K562 (cell line): ENCODE measurements at regions not wholly inside any gene's neighbourhood (a gene's known extent, or its start where the extent isn't known, plus 50 kb on each side); places are given as distances from the start of the nearest gene placed in this dataset.

Experiments used
- ATAC-seq: fragments of 200-7000 bp; cut with Tn5 transposase; 3 replicates; pipeline ENCODE4 v1.9.1; 2020; ENCODE audit warnings: moderate library complexity
- BruUV-seq: library from RNA; stranded (reverse); fragments of 400-500 nt; replicated peaks from 2 replicates; lab custom pipeline; 2021; lab: Mats Ljungman, UMichigan
- CTCF ChIA-PET: fragments of 300-600 bp; formaldehyde crosslinking; extraction: SDS; loops from one replicate; lab custom pipeline; 2021; ENCODE audit warnings: low intra/inter-chr PET ratio; lab: Yijun Ruan, JAX
- POLR2A ChIA-PET: fragments of 300-600, 350-650 bp; sonication (Branson Sonifier 250); formaldehyde crosslinking; extraction: SDS; loops from one replicate; lab custom pipeline; 2021; ENCODE audit warnings: antibody characterized with exemption, inconsistent platforms; lab: Yijun Ruan, JAX
- DNase-seq, 4 experiments: peaks; one replicate each; pipeline versions ENCODE4 v3.0.0 to v3.0.0-alpha.2; 2011 to 2018; ENCODE audit warnings: low spot score in 3 of 4, mixed read lengths in 3 of 4; ENCODE audit errors: extremely low read depth in 1 of 4
- FAIRE-seq: peaks from 2 replicates; lab custom pipeline; 2011; peaks lifted over from hg19 to GRCh38; lab: Jason Lieb, UNC
- H2AFZ ChIP-seq: 2 replicates; pipeline ENCODE4 v1.6.0; 2011; ENCODE audit warnings: low read depth, low read length, control low read depth, inconsistent platforms
- H3K27ac ChIP-seq: fragments of 200-600 bp; 3 replicates; pipeline ENCODE4 v1.8.0; 2011; ENCODE audit warnings: low read depth, mild to moderate bottlenecking, control low read depth, inconsistent platforms, low read length, moderate library complexity, mixed read lengths; ENCODE audit errors: extremely low read depth
- H3K27me3 ChIP-seq, 2 experiments: fragments of 300-600 bp in 1 of 2; 2 replicates in 1 of 2; 3 replicates in 1 of 2; pipeline versions ENCODE4 v1.6.0 to v1.8.0; 2011; ENCODE audit warnings: inconsistent platforms in 2 of 2, low read length in 2 of 2, mild to moderate bottlenecking in 1 of 2, mixed read lengths in 1 of 2, moderate library complexity in 1 of 2; ENCODE audit not compliant: control insufficient read depth in 2 of 2, insufficient read depth in 2 of 2
- H3K36me3 ChIP-seq: fragments of 300-600 bp; 3 replicates; pipeline ENCODE4 v1.8.0; 2011; ENCODE audit warnings: mild to moderate bottlenecking, low read length, inconsistent platforms; ENCODE audit not compliant: control insufficient read depth, insufficient read depth
- H3K4me1 ChIP-seq, 2 experiments: fragments of 200-600 bp in 1 of 2; replicated peaks in 1 of 2; 2 replicates in 1 of 2; 3 replicates in 1 of 2; pipeline versions ENCODE4 v1.5.1 to v1.8.0; 2011; ENCODE audit warnings: inconsistent platforms in 2 of 2, low read length in 2 of 2, mild to moderate bottlenecking in 1 of 2, mixed read lengths in 1 of 2, moderate library complexity in 1 of 2; ENCODE audit not compliant: control insufficient read depth in 2 of 2, insufficient read depth in 2 of 2
- H3K4me2 ChIP-seq: 2 replicates; pipeline ENCODE4 v1.6.1; 2011; ENCODE audit warnings: low read length, control low read depth, inconsistent platforms, mixed read lengths; ENCODE audit not compliant: insufficient read depth
- H3K4me3 ChIP-seq: fragments of 200-600 bp; sonication (generic), shearing (Covaris generic); 2 replicates; pipeline ENCODE4 v1.5.1; 2016; ENCODE audit warnings: control low read depth, inconsistent platforms
- H3K79me2 ChIP-seq: fragments of 200-600 bp; 3 replicates; pipeline ENCODE4 v1.8.0; 2011; ENCODE audit warnings: low read length, inconsistent platforms; ENCODE audit not compliant: control insufficient read depth, insufficient read depth
- H3K9ac ChIP-seq, 2 experiments: 2 replicates each; pipeline versions ENCODE4 v1.6.0 to v1.6.1; 2011; ENCODE audit warnings: low read depth in 2 of 2, low read length in 2 of 2, control low read depth in 1 of 2, inconsistent platforms in 1 of 2, mild to moderate bottlenecking in 1 of 2, mixed read lengths in 1 of 2; ENCODE audit not compliant: insufficient read depth in 1 of 2
- H3K9me1 ChIP-seq: one replicate; pipeline ENCODE4 v1.6.0; 2011; ENCODE audit warnings: inconsistent platforms, mild to moderate bottlenecking, low read length, moderate library complexity; ENCODE audit not compliant: control insufficient read depth, insufficient read depth
- H3K9me3 ChIP-seq: replicated peaks from 2 replicates; pipeline ENCODE4 v1.5.1; 2011; ENCODE audit warnings: low read depth, low read length, inconsistent platforms; ENCODE audit not compliant: control insufficient read depth, insufficient read depth
- H4K20me1 ChIP-seq: replicated peaks from 2 replicates; pipeline ENCODE4 v1.6.1; 2011; ENCODE audit warnings: low read length, inconsistent platforms, mixed read lengths; ENCODE audit not compliant: control insufficient read depth, insufficient read depth
- ASH1L ChIP-seq: fragments of 450-650 bp; IDR thresholded peaks from 2 replicates; pipeline ENCODE4 v1.6.1; 2018; ENCODE audit warnings: borderline replicate concordance, mild to moderate bottlenecking, low read depth; ENCODE audit not compliant: partially characterized antibody
- ELF2 ChIP-seq: fragments of 250-450 bp; sonication (Bioruptor Pico); IDR thresholded peaks from 2 replicates; pipeline ENCODE4 v1.5.0; 2021; ENCODE audit warnings: mild to moderate bottlenecking
- HLTF ChIP-seq: fragments of 450-650 bp; IDR thresholded peaks from 2 replicates; pipeline ENCODE4 v1.6.1; 2016
- KDM1A ChIP-seq, 2 experiments: fragments of 450-650 bp; IDR thresholded peaks; 2 replicates each; pipeline ENCODE4 v1.6.1; 2016; ENCODE audit warnings: mild to moderate bottlenecking in 2 of 2
- MCM3 ChIP-seq: fragments of 450-650 bp; IDR thresholded peaks from 2 replicates; pipeline ENCODE4 v1.6.1; 2016
- MEF2A ChIP-seq: IDR thresholded peaks from 2 replicates; pipeline ENCODE4 v1.6.1; 2011; ENCODE audit warnings: low read depth, mild to moderate bottlenecking, low read length, moderate library complexity; ENCODE audit not compliant: control insufficient read depth
- NFIC ChIP-seq: fragments of 450-650 bp; IDR thresholded peaks from 2 replicates; pipeline ENCODE4 v1.6.1; 2017; ENCODE audit warnings: mild to moderate bottlenecking, inconsistent platforms
- RUNX1 ChIP-seq: sonication (generic); IDR thresholded peaks from 2 replicates; pipeline ENCODE4 v1.6.1; 2016; ENCODE audit warnings: antibody characterized with exemption, low read depth
- SAFB2 ChIP-seq: fragments of 200-400 bp; formaldehyde crosslinking; IDR thresholded peaks from 2 replicates; pipeline ENCODE4 v1.6.1; 2018; ENCODE audit warnings: borderline replicate concordance, low read length, low read depth, moderate library complexity; ENCODE audit not compliant: severe bottlenecking
- TAL1 ChIP-seq: fragments of 450-650 bp; IDR thresholded peaks from 2 replicates; pipeline ENCODE4 v1.6.1; 2016; ENCODE audit warnings: mild to moderate bottlenecking
- ZBTB17 ChIP-seq: fragments of 450-650 bp; formaldehyde crosslinking; IDR thresholded peaks from 2 replicates; pipeline ENCODE4 v1.4.0; 2020; ENCODE audit warnings: mild to moderate bottlenecking
- ZNF175 ChIP-seq: fragments of 200-800 bp; sonication (Bioruptor generic); IDR thresholded peaks from 2 replicates; pipeline ENCODE4 v1.6.1; 2016; ENCODE audit warnings: low read depth, mild to moderate bottlenecking, missing genetic modification characterization, missing compliant biosample characterization
- ZNF445 ChIP-seq: fragments of 250-450 bp; sonication (Bioruptor Pico); IDR thresholded peaks from 2 replicates; pipeline ENCODE4 v1.4.0; 2020; ENCODE audit warnings: low read depth, mild to moderate bottlenecking, moderate library complexity
- ZNF76 ChIP-seq: fragments of 250-450 bp; sonication (Bioruptor Pico); IDR thresholded peaks from 2 replicates; pipeline ENCODE4 v1.4.0; 2020; ENCODE audit warnings: mild to moderate bottlenecking, moderate library complexity, borderline replicate concordance
- ZNF785 ChIP-seq: fragments of 250-450 bp; sonication (Bioruptor Pico); IDR thresholded peaks from 2 replicates; pipeline ENCODE4 v1.4.0; 2020; ENCODE audit warnings: mild to moderate bottlenecking
- ZNF79 ChIP-seq: fragments of 250-450 bp; sonication (Bioruptor Pico); IDR thresholded peaks from 2 replicates; pipeline ENCODE4 v1.4.0; 2020; ENCODE audit warnings: low read depth, mild to moderate bottlenecking, moderate library complexity
- WGBS: fragments of 100-300 bp; shearing (Covaris generic); methylation state at CpG from one replicate; pipeline ENCODE4 v1.1.6; 2016; ENCODE audit warnings: low coverage, mixed read lengths; ENCODE audit not compliant: insufficient coverage; ENCODE audit errors: missing lambda C conversion rate; 5-methylcytosine and 5-hydroxymethylcytosine counted together
- in situ Hi-C: fragments of 300-500 bp; cut with MboI; formaldehyde crosslinking; loops from 4 replicates; pipeline ENCODE4 v1.15.0; 2018; ENCODE audit warnings: inconsistent platforms, mixed read lengths
- intact Hi-C: fragments of 100-400 bp; cut with micrococcal nuclease; formaldehyde crosslinking; loops from 2 replicates; pipeline ENCODE4 v1.14.2; 2022
- TF ChIP-seq, protein P1 (sequence below): fragments of 250-450 bp; sonication (Bioruptor Pico); IDR thresholded peaks from 2 replicates; pipeline ENCODE4 v1.5.0; 2021; ENCODE audit warnings: mild to moderate bottlenecking, borderline replicate concordance
- TF ChIP-seq, protein P2 (sequence below): IDR thresholded peaks from 2 replicates; pipeline ENCODE4 v1.6.1; 2016; ENCODE audit warnings: missing genetic modification characterization, missing compliant biosample characterization

DNA sequence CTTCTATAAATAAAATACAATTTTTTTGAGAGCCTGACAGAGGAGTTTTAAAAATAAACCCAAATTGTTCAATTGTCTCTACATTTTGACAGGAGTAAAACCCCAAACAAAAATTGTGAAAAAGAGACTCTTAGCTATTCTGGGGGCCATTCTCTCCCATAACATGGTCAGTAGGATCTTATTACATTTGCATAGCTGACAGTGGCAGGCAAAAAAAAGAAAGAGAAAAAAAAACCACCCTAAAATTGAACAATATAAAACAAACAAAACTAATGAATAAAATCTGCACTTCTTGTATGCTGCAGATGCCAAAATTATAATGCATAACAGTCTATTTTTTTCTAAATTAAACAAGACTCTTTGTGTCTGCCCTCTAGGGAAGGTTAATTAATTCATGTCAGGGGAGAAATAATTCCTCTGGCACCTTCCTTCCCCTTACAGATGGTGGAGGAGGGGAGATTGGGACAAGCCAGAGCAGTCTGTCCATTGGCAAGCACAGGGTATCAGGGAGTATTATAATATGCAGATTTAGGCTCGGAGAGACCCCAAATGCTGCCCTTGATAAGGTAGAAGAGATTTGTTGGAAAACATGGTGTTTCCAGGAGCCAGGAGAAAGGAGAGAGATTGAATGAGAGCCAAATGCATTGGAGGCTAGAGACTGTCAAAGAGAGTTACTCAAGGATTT lies 79.7 kb upstream of the CDH6 start:
- no TSS peak for BruUV-seq

DNA sequence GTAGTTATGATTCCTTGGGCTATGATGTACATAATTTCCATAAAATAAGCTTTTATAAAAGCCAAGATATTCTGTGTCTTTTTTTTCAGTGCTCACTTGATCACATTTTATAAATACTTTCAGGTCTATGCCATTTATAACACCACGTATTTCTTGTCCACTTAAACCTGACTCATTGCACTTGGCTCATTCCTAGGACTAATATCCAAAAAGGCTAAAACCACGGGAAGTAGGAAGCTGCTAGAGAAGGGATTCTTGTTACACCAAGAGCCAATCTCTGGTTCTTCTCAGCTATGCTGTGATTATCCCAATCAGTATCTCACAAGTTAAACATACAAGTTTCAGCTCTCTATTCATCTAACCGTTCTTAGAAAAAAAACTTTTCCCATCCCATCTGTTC lies 80.4 kb upstream of the CDH6 start:
- no peak overlapping the region for H3K9ac ChIP-seq
- no peaks in the 10 kb centered on the region for H4K20me1 ChIP-seq
- no peaks in the 10 kb centered on the region for H3K9me1 ChIP-seq
- BruUV-seq = no TSS peak
- no peak overlapping the region for H2AFZ ChIP-seq
- CTCF ChIA-PET = no interaction called here
- DNase-seq = no peak
- 0% methylated on average over 3 of the region's 3 CpGs for WGBS
- H3K4me3 ChIP-seq = no peak overlapping the region
- POLR2A ChIA-PET = no interaction called here
- no peaks in the 10 kb centered on the region for H3K27me3 ChIP-seq
- H3K79me2 ChIP-seq = no peaks in the 10 kb centered on the region
- H3K27ac ChIP-seq = no peak overlapping the region
- no peak for ATAC-seq
- no peaks in the 10 kb centered on the region for H3K4me1 ChIP-seq
- H3K9me3 ChIP-seq = no peaks in the 10 kb centered on the region
- no peaks in the 10 kb centered on the region for H3K36me3 ChIP-seq
- in situ Hi-C loops (no loop called here), intact Hi-C loops (no loop called here)
- no peak for FAIRE-seq
- no peak overlapping the region for H3K4me2 ChIP-seq
- no peak for TF ChIP-seq ZBTB17 (CRISPR knock-in tag)
- no peak for TF ChIP-seq MEF2A
- TF ChIP-seq SAFB2 = no peak
- TF ChIP-seq, protein P1, sequence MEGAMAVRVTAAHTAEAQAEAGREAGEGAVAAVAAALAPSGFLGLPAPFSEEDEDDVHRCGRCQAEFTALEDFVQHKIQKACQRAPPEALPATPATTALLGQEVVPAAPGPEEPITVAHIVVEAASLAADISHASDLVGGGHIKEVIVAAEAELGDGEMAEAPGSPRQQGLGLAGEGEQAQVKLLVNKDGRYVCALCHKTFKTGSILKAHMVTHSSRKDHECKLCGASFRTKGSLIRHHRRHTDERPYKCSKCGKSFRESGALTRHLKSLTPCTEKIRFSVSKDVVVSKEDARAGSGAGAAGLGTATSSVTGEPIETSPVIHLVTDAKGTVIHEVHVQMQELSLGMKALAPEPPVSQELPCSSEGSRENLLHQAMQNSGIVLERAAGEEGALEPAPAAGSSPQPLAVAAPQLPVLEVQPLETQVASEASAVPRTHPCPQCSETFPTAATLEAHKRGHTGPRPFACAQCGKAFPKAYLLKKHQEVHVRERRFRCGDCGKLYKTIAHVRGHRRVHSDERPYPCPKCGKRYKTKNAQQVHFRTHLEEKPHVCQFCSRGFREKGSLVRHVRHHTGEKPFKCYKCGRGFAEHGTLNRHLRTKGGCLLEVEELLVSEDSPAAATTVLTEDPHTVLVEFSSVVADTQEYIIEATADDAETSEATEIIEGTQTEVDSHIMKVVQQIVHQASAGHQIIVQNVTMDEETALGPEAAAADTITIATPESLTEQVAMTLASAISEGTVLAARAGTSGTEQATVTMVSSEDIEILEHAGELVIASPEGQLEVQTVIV (CRISPR knock-in tag) = no peak
- TF ChIP-seq ASH1L = no peak
- TF ChIP-seq ZNF175 (CRISPR knock-in tag) = no peak
- TF ChIP-seq, protein P2, sequence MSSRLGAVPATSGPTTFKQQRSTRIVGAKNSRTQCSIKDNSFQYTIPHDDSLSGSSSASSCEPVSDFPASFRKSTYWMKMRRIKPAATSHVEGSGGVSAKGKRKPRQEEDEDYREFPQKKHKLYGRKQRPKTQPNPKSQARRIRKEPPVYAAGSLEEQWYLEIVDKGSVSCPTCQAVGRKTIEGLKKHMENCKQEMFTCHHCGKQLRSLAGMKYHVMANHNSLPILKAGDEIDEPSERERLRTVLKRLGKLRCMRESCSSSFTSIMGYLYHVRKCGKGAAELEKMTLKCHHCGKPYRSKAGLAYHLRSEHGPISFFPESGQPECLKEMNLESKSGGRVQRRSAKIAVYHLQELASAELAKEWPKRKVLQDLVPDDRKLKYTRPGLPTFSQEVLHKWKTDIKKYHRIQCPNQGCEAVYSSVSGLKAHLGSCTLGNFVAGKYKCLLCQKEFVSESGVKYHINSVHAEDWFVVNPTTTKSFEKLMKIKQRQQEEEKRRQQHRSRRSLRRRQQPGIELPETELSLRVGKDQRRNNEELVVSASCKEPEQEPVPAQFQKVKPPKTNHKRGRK = no peak
- no peak for TF ChIP-seq KDM1A (IDR thresholded peaks at IDR 0.05)

More for the DNA sequence above, 79.7 kb upstream of the CDH6 start:
- ATAC-seq (no peak), DNase-seq (no peak), FAIRE-seq (no peak)
- Histone ChIP-seq H3K4me3 (no peak overlapping the region), H3K9me3 (no peaks in the 10 kb centered on the region), H3K27me3 (no peaks in the 10 kb centered on the region), H3K4me1 (no peaks in the 10 kb centered on the region)
- POLR2A ChIA-PET = no interaction called here
- intact Hi-C loops = no loop called here
- CTCF ChIA-PET = no interaction called here
- TF ChIP-seq ZNF785 (CRISPR knock-in tag) (no peak), MCM3 (no peak), TAL1 (no peak), ZNF76 (no peak), ZNF79 (CRISPR knock-in tag) (no peak), HLTF (no peak), ELF2 (CRISPR knock-in tag) (no peak), ZNF445 (CRISPR knock-in tag) (no peak), NFIC (no peak), RUNX1 (no peak)
- TF ChIP-seq, all 486 proteins: peak for 0
- Histone ChIP-seq H3K27ac (no peak overlapping the region), H3K9me1 (no peaks in the 10 kb centered on the region), H4K20me1 (no peaks in the 10 kb centered on the region), H2AFZ (no peak overlapping the region), H3K79me2 (no peaks in the 10 kb centered on the region), H3K4me2 (no peak overlapping the region), H3K9ac (no peak overlapping the region), H3K36me3 (no peaks in the 10 kb centered on the region)
- WGBS = 0% methylated on average over 1 of the region's 1 CpG
- in situ Hi-C loops = no loop called here
